Activated CD4-positive, alpha-beta T cell treated with anti-CD3 and anti-CD28 coated beads, Interleukin-2, amount 10 ng/mL, durations not matched to agents 24 days and 14 days (primary cell): ENCODE measurements at regions not wholly inside any gene's neighbourhood (a gene's known extent, or its start where the extent isn't known, plus 50 kb on each side); places are given as distances from the start of the nearest gene placed in this dataset.

Source experiments
- DNase-seq: peaks from one replicate; pipeline ENCODE4 v3.0.0; 2022
- H3K27ac Mint-ChIP-seq: one replicate; pipeline ENCODE4 v1.8.0; 2022; ENCODE audit warnings: mild to moderate bottlenecking, mixed read lengths
- H3K27me3 Mint-ChIP-seq: one replicate; pipeline ENCODE4 v1.8.0; 2022; ENCODE audit warnings: mixed read lengths
- H3K36me3 Mint-ChIP-seq: one replicate; pipeline ENCODE4 v1.8.0; 2022; ENCODE audit warnings: low read depth, mild to moderate bottlenecking, mixed read lengths
- H3K4me1 Mint-ChIP-seq: one replicate; pipeline ENCODE4 v1.8.0; 2021; ENCODE audit warnings: mixed read lengths
- H3K4me3 Mint-ChIP-seq: one replicate; pipeline ENCODE4 v1.8.0; 2022; ENCODE audit warnings: mild to moderate bottlenecking, moderate library complexity, mixed read lengths
- H3K9me3 Mint-ChIP-seq: one replicate; pipeline ENCODE4 v1.8.0; 2021; ENCODE audit warnings: mixed read lengths
- intact Hi-C: fragments of 100-400 bp; cut with micrococcal nuclease; formaldehyde crosslinking; loops from one replicate; pipeline ENCODE4 v1.15.1; 2023

- Mint-ChIP-seq H3K36me3 (no peaks in the 10 kb centered on the region), H3K4me3 (no peak overlapping the region), H3K27ac (no peak overlapping the region), H3K9me3 (no peaks in the 10 kb centered on the region), H3K27me3 (no peaks in the 10 kb centered on the region), H3K4me1 (no peaks in the 10 kb centered on the region)
- no peak for DNase-seq
- intact Hi-C loops: loop anchor here (10.0 kb wide), 1 partner anchor 507 kb away; no protein-coding TSS in a partner anchor
These were observed 73.4 kb upstream of the PAK5 start for GRCh38 chr20:9912290-9912689.

GRCh38 chr20:9911519-9911918 lies 72.6 kb upstream of the PAK5 start:
- Mint-ChIP-seq H3K27me3 (no peaks in the 10 kb centered on the region), H3K9me3 (no peaks in the 10 kb centered on the region), H3K4me1 (no peaks in the 10 kb centered on the region), H3K36me3 (no peaks in the 10 kb centered on the region), H3K27ac (no peak overlapping the region), H3K4me3 (no peak overlapping the region)
- intact Hi-C loops: loop anchor here (10.0 kb wide), 1 partner anchor 507 kb away; no protein-coding TSS in a partner anchor
- DNase-seq: no peak

- Mint-ChIP-seq H3K4me1 (no peaks in the 10 kb centered on the region), H3K9me3 (no peaks in the 10 kb centered on the region), H3K27me3 (no peaks in the 10 kb centered on the region), H3K27ac (no peak overlapping the region), H3K4me3 (no peak overlapping the region), H3K36me3 (no peaks in the 10 kb centered on the region)
- intact Hi-C loops: no loop called here
- no peak for DNase-seq
These were observed 70.3 kb upstream of the PAK5 start for GRCh38 chr20:9909167-9909566.

- Mint-ChIP-seq H3K27ac (no peak overlapping the region), H3K4me1 (no peaks in the 10 kb centered on the region), H3K4me3 (no peak overlapping the region), H3K36me3 (no peaks in the 10 kb centered on the region), H3K27me3 (no peaks in the 10 kb centered on the region), H3K9me3 (no peaks in the 10 kb centered on the region)
- DNase-seq: no peak
- intact Hi-C loops: no loop called here
These were observed 64.3 kb upstream of the PAK5 start for GRCh38 chr20:9903048-9903655.

GRCh38 chr20:9889270-9889981 lies 50.5 kb upstream of the PAK5 start:
- Mint-ChIP-seq H3K27ac (no peak overlapping the region), H3K36me3 (no peaks in the 10 kb centered on the region), H3K4me3 (no peak overlapping the region), H3K27me3 (peaks cover 2% of the 10 kb centered on the region), H3K4me1 (no peaks in the 10 kb centered on the region), H3K9me3 (peaks cover 7% of the 10 kb centered on the region)
- intact Hi-C loops: no loop called here
- no peak for DNase-seq
